ENCODE measurements at regions not wholly inside any gene's neighbourhood (a gene's known extent, or its start where the extent isn't known, plus 50 kb on each side); places are given as distances from the start of the nearest gene placed in this dataset.

DNA sequence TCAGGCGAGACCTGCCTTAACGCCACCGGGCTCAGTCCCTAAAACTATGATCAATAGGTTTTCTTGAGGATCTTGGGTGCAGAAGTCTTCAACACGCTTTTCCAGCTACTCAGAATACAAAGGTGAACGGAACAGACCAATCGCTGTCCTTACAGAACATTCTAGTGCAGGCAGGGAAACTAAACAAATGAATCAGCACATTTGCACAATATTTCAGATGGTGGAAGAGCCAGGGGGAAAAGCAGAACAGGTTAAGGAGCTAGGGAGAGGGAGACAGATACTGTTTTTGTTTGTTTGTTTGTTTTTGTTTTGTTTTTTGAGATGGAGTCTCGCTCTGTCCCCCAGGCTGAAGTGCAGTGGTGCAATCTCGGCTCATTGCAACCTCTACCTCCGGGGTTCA, 271.1 kb downstream of the TFAP2C start:
- no peak overlapping the region for H3K4me3 ChIP-seq (ENCODE audit: low read length)

DNA sequence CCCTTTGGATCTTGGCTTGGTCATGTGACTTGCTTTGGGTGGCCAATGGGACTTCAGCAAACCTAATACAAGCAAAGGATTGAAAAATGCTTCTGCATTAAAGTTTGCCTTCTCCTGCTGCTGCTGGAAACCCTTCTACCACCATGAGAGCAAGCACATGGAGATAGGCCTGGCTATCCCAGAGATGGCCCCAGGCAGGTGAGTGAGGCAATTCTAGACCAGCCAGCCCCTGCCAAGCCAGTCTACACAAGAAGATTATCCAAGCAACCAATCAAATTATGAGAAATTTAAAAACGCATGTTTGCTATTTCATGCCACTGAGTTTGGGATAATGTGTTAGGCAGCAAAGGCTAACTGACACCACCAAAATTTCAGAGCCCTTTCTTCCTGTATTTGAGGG, 274.3 kb downstream of the TFAP2C start:
- Histone ChIP-seq H3K4me2 (ENCODE audit: low read length) (no peak overlapping the region), H3K4me1 (ENCODE audit: control insufficient read depth, low read length) (no peaks in the 10 kb centered on the region), H3K9me3 (ENCODE audit: control insufficient read depth, insufficient read depth, low read length) (no peaks in the 10 kb centered on the region), H3K27ac (ENCODE audit: low read depth, low read length) (no peak overlapping the region), H3K36me3 (ENCODE audit: control insufficient read depth, low read length) (no peaks in the 10 kb centered on the region), H4K20me1 (ENCODE audit: control insufficient read depth, insufficient read depth, low read depth, low read length) (no peaks in the 10 kb centered on the region), H3K4me3 (ENCODE audit: low read length) (no peak overlapping the region), H3K27me3 (ENCODE audit: control insufficient read depth, low read length) (peaks cover 3% of the 10 kb centered on the region), H3K79me2 (ENCODE audit: control insufficient read depth, low read length) (no peaks in the 10 kb centered on the region), H3K9me2 (replicated peaks; ENCODE audit: control insufficient read depth, low read length) (no peaks in the 10 kb centered on the region), H3F3A (ENCODE audit: control insufficient read depth, insufficient read depth) (no peaks in the 10 kb centered on the region)
- TF ChIP-seq CTCF (IDR thresholded peaks at IDR 0.05; ENCODE audit: low read depth, low read length, poor library complexity, severe bottlenecking) (no peak), EZH2phosphoT487 (IDR thresholded peaks at IDR 0.05; ENCODE audit: borderline replicate concordance, low read length) (no peak)

More for the DNA sequence above, 271.1 kb downstream of the TFAP2C start:
- no peaks in the 10 kb centered on the region for H3K36me3 ChIP-seq (ENCODE audit: control insufficient read depth, low read length)
- no peaks in the 10 kb centered on the region for H4K20me1 ChIP-seq (ENCODE audit: control insufficient read depth, insufficient read depth, low read depth, low read length)
- H3K4me2 ChIP-seq (ENCODE audit: low read length) = no peak overlapping the region
- no peak overlapping the region for H3K27ac ChIP-seq (ENCODE audit: low read depth, low read length)
- H3K79me2 ChIP-seq (ENCODE audit: control insufficient read depth, low read length) = no peaks in the 10 kb centered on the region
- no peaks in the 10 kb centered on the region for H3F3A ChIP-seq (ENCODE audit: control insufficient read depth, insufficient read depth)
- no peaks in the 10 kb centered on the region for H3K4me1 ChIP-seq (ENCODE audit: control insufficient read depth, low read length)
- no peaks in the 10 kb centered on the region for H3K9me2 ChIP-seq (replicated peaks; ENCODE audit: control insufficient read depth, low read length)
- no peak for TF ChIP-seq CTCF (IDR thresholded peaks at IDR 0.05; ENCODE audit: low read depth, low read length, poor library complexity, severe bottlenecking)
- no peak for TF ChIP-seq EZH2phosphoT487 (IDR thresholded peaks at IDR 0.05; ENCODE audit: borderline replicate concordance, low read length)
- H3K27me3 ChIP-seq (ENCODE audit: control insufficient read depth, low read length) = peaks cover 3% of the 10 kb centered on the region
- H3K9me3 ChIP-seq (ENCODE audit: control insufficient read depth, insufficient read depth, low read length) = no peaks in the 10 kb centered on the region

DNA sequence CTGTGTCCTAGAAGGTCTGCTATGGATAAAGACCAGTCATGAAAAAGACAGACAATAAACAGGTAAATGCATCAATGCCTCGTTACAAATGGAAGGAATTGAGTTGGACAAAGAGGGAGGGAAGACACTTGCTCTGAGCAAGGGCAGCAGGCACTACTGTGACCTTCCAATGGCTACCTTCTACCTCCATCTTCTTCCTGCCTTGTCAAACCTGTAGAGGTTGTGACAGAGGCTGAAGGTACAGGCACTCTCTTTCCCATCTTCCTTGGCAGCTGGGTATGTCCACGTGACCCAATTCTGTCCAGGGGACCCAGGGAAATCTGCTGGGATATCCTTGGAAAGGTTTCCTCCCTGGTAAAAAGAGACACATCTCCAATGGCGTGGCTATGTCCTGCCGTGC, 274.8 kb downstream of the TFAP2C start:
- no peaks in the 10 kb centered on the region for H4K20me1 ChIP-seq (ENCODE audit: control insufficient read depth, insufficient read depth, low read depth, low read length)
- H3K4me1 ChIP-seq (ENCODE audit: control insufficient read depth, low read length) = no peaks in the 10 kb centered on the region
- H3K27me3 ChIP-seq (ENCODE audit: control insufficient read depth, low read length) = peaks cover 3% of the 10 kb centered on the region
- H3F3A ChIP-seq (ENCODE audit: control insufficient read depth, insufficient read depth) = no peaks in the 10 kb centered on the region
- H3K27ac ChIP-seq (ENCODE audit: low read depth, low read length) = no peak overlapping the region
- no peaks in the 10 kb centered on the region for H3K9me3 ChIP-seq (ENCODE audit: control insufficient read depth, insufficient read depth, low read length)
- H3K4me2 ChIP-seq (ENCODE audit: low read length) = no peak overlapping the region
- H3K79me2 ChIP-seq (ENCODE audit: control insufficient read depth, low read length) = no peaks in the 10 kb centered on the region
- no peak overlapping the region for H3K4me3 ChIP-seq (ENCODE audit: low read length)
- H3K36me3 ChIP-seq (ENCODE audit: control insufficient read depth, low read length) = no peaks in the 10 kb centered on the region
- TF ChIP-seq EZH2phosphoT487 (IDR thresholded peaks at IDR 0.05; ENCODE audit: borderline replicate concordance, low read length) (no peak), CTCF (IDR thresholded peaks at IDR 0.05; ENCODE audit: low read depth, low read length, poor library complexity, severe bottlenecking) (no peak)
- no peaks in the 10 kb centered on the region for H3K9me2 ChIP-seq (replicated peaks; ENCODE audit: control insufficient read depth, low read length)
